H1 (cell line): ENCODE measurements at regions not wholly inside any gene's neighbourhood (a gene's known extent, or its start where the extent isn't known, plus 50 kb on each side); places are given as distances from the start of the nearest gene placed in this dataset.

Source experiments
- CTCF ChIA-PET: fragments of 300-600 bp; sonication (Branson Sonifier 250); formaldehyde crosslinking; loops from one replicate; lab custom pipeline; 2021; ENCODE audit not compliant: partially characterized antibody; lab: Charles Lee
- POLR2A ChIA-PET: fragments of 300-600 bp; sonication (Branson Sonifier 250); formaldehyde crosslinking; loops from one replicate; lab custom pipeline; 2021; ENCODE audit warnings: inconsistent platforms; ENCODE audit not compliant: partially characterized antibody; lab: Charles Lee
- DNase-seq, 2 experiments: peaks; one replicate each; pipeline versions ENCODE4 v3.0.0 to v3.0.0-alpha.2; 2010 to 2022; ENCODE audit warnings: low spot score in 2 of 2, low read depth in 1 of 2, mixed read lengths in 1 of 2
- FAIRE-seq: peaks from 2 replicates; lab custom pipeline; 2011; peaks lifted over from hg19 to GRCh38; lab: Jason Lieb, UNC
- H2AFZ ChIP-seq: 2 replicates; pipeline ENCODE4 v1.8.1; 2012; ENCODE audit warnings: low read length, inconsistent platforms
- H2AK5ac ChIP-seq: 2 replicates; pipeline ENCODE4 v1.6.1; 2013; ENCODE audit warnings: low read depth, low read length
- H2BK120ac ChIP-seq: replicated peaks from 2 replicates; pipeline ENCODE3; 2013; ENCODE audit warnings: low read depth, low read length, inconsistent platforms
- H2BK12ac ChIP-seq: 2 replicates; pipeline ENCODE4 v1.6.1; 2013; ENCODE audit warnings: low read depth, low read length
- H2BK15ac ChIP-seq: 2 replicates; pipeline ENCODE4 v1.6.1; 2013; ENCODE audit warnings: low read length
- H2BK20ac ChIP-seq: 2 replicates; pipeline ENCODE4 v1.6.1; 2013; ENCODE audit warnings: low read length
- H2BK5ac ChIP-seq: 2 replicates; pipeline ENCODE4 v1.6.1; 2013; ENCODE audit warnings: low read depth, low read length
- H3K14ac ChIP-seq: 2 replicates; pipeline ENCODE4 v1.6.1; 2013; ENCODE audit warnings: inconsistent platforms; ENCODE audit not compliant: insufficient read length
- H3K18ac ChIP-seq: 2 replicates; pipeline ENCODE4 v1.6.1; 2013; ENCODE audit warnings: low read length; ENCODE audit errors: extremely low read depth
- H3K23ac ChIP-seq: 2 replicates; pipeline ENCODE4 v1.6.1; 2013; ENCODE audit warnings: inconsistent platforms; ENCODE audit not compliant: insufficient read length
- H3K23me2 ChIP-seq: 2 replicates; pipeline ENCODE4 v1.6.1; 2013; ENCODE audit warnings: low read depth, low read length
- H3K27ac ChIP-seq: 2 replicates; pipeline ENCODE4 v1.6.1; 2011; ENCODE audit warnings: low read depth, low read length, inconsistent platforms
- H3K27me3 ChIP-seq, 4 experiments: replicated peaks in 1 of 4; 1 replicate in 1 of 4; 2 replicates in 3 of 4; pipeline versions ENCODE4 v1.6.1 to v1.8.1; 2011 to 2013; ENCODE audit warnings: low read length in 3 of 4, mild to moderate bottlenecking in 3 of 4, inconsistent platforms in 2 of 4, mixed read lengths in 2 of 4, moderate library complexity in 1 of 4; ENCODE audit not compliant: control insufficient read depth in 3 of 4, insufficient read depth in 3 of 4; ENCODE audit errors: extremely low read depth in 1 of 4
- H3K36me3 ChIP-seq, 4 experiments: 2 replicates each; pipeline versions ENCODE4 v1.6.1 to v1.8.1; 2011 to 2013; ENCODE audit warnings: mild to moderate bottlenecking in 4 of 4, low read length in 3 of 4, moderate library complexity in 2 of 4, control low read depth in 1 of 4, inconsistent platforms in 1 of 4; ENCODE audit not compliant: insufficient read depth in 4 of 4, control insufficient read depth in 2 of 4
- H3K4ac ChIP-seq: replicated peaks from 2 replicates; pipeline ENCODE3; 2013; ENCODE audit warnings: low read length, low read depth, mixed read lengths, inconsistent platforms; ENCODE audit not compliant: insufficient read length
- H3K4me1 ChIP-seq, 4 experiments: replicated peaks in 1 of 4; 1 replicate in 1 of 4; 2 replicates in 3 of 4; pipeline versions ENCODE4 v1.6.1 to v1.8.1; 2011 to 2013; ENCODE audit warnings: low read length in 3 of 4, inconsistent platforms in 2 of 4, mixed read lengths in 1 of 4; ENCODE audit not compliant: insufficient read depth in 4 of 4, control insufficient read depth in 3 of 4
- H3K4me2 ChIP-seq, 2 experiments: 2 replicates each; pipeline versions ENCODE4 v1.6.1 to v1.8.1; 2011 to 2013; ENCODE audit warnings: low read depth in 2 of 2, low read length in 2 of 2, control low read depth in 1 of 2, inconsistent platforms in 1 of 2, mild to moderate bottlenecking in 1 of 2; ENCODE audit not compliant: insufficient read depth in 1 of 2
- H3K4me3 ChIP-seq, 4 experiments: fragments of 200-600, 300-600 bp in 1 of 4; sonication (generic), shearing (Covaris generic), sonication (Bioruptor Twin) in 1 of 4; 2 replicates each; pipeline versions ENCODE4 v1.5.1 to v1.8.1; 2011 to 2016; ENCODE audit warnings: low read length in 4 of 4, low read depth in 3 of 4, control low read depth in 2 of 4, inconsistent platforms in 2 of 4, mild to moderate bottlenecking in 2 of 4, mixed read lengths in 1 of 4, moderate library complexity in 1 of 4; ENCODE audit not compliant: insufficient read depth in 2 of 4; ENCODE audit errors: extremely low read depth in 1 of 4
- H3K56ac ChIP-seq: replicated peaks from 2 replicates; pipeline ENCODE3; 2013; ENCODE audit warnings: low read depth, mild to moderate bottlenecking, mixed read lengths, low read length, inconsistent platforms; ENCODE audit not compliant: insufficient read length
- H3K79me1 ChIP-seq: 2 replicates; pipeline ENCODE4 v1.6.1; 2013; ENCODE audit warnings: low read depth, low read length, control low read depth
- H3K79me2 ChIP-seq, 2 experiments: 2 replicates each; pipeline versions ENCODE4 v1.6.1 to v1.8.1; 2012 to 2013; ENCODE audit warnings: low read length in 2 of 2, mild to moderate bottlenecking in 2 of 2, inconsistent platforms in 1 of 2; ENCODE audit not compliant: insufficient read depth in 2 of 2, control insufficient read depth in 1 of 2
- H3K9ac ChIP-seq, 4 experiments: replicated peaks in 1 of 4; 1 replicate in 1 of 4; 2 replicates in 3 of 4; pipeline versions ENCODE4 v1.6.1 to v1.8.1; 2011 to 2013; ENCODE audit warnings: low read depth in 3 of 4, low read length in 3 of 4, control low read depth in 2 of 4, mild to moderate bottlenecking in 2 of 4, moderate library complexity in 2 of 4, inconsistent platforms in 1 of 4; ENCODE audit errors: extremely low read depth in 1 of 4
- H3K9me3 ChIP-seq, 2 experiments: 2 replicates each; pipeline versions ENCODE4 v1.6.1 to v1.8.1; 2012 to 2013; ENCODE audit warnings: mild to moderate bottlenecking in 2 of 2, moderate library complexity in 2 of 2, control low read depth in 1 of 2, inconsistent platforms in 1 of 2, low read depth in 1 of 2, low read length in 1 of 2, mixed read lengths in 1 of 2; ENCODE audit not compliant: insufficient read depth in 2 of 2
- H4K20me1 ChIP-seq, 2 experiments: replicated peaks in 1 of 2; 2 replicates each; pipeline versions ENCODE3 to v1.8.1; 2011 to 2013; ENCODE audit warnings: inconsistent platforms in 2 of 2, low read length in 2 of 2, mild to moderate bottlenecking in 1 of 2; ENCODE audit not compliant: insufficient read depth in 2 of 2, control insufficient read depth in 1 of 2
- H4K5ac ChIP-seq: 2 replicates; pipeline ENCODE4 v1.6.1; 2013; ENCODE audit warnings: low read length, low read depth, mixed read lengths, inconsistent platforms; ENCODE audit not compliant: insufficient read length
- H4K8ac ChIP-seq: 2 replicates; pipeline ENCODE4 v1.8.0; 2013; ENCODE audit warnings: mild to moderate bottlenecking, moderate library complexity, low read length, inconsistent platforms; ENCODE audit not compliant: insufficient read depth; ENCODE audit errors: extremely low read depth
- H4K91ac ChIP-seq: replicated peaks from 2 replicates; pipeline ENCODE3; 2013; ENCODE audit warnings: low read length, mixed read lengths, inconsistent platforms; ENCODE audit not compliant: insufficient read length
- RAD21 ChIP-seq, 2 experiments: IDR thresholded peaks in 1 of 2; conservative IDR thresholded peaks in 1 of 2; 2 replicates each; pipeline ENCODE4 v1.6.1; 2011; ENCODE audit warnings: low read depth in 2 of 2, low read length in 2 of 2, improper control_type of control experiment in 1 of 2, inconsistent platforms in 1 of 2, mild to moderate bottlenecking in 1 of 2, moderate library complexity in 1 of 2
- TAF1 ChIP-seq: IDR thresholded peaks from 2 replicates; pipeline ENCODE4 v1.6.1; 2011; ENCODE audit warnings: mild to moderate bottlenecking, low read depth, low read length
- WGBS, 2 experiments: shearing (Covaris generic) in 1 of 2; methylation state at CpG; one replicate each; pipeline versions ENCODE4 v1.1.6 to v1.1.7; 2013 to 2015; ENCODE audit warnings: low lambda C conversion rate in 2 of 2, mixed read lengths in 2 of 2, inconsistent platforms in 1 of 2, low coverage in 1 of 2, missing lambda C conversion rate in 1 of 2; ENCODE audit not compliant: insufficient replicate concordance in 2 of 2, insufficient coverage in 1 of 2, insufficient read length in 1 of 2; ENCODE audit errors: extremely low coverage in 1 of 2, missing lambda C conversion rate in 1 of 2; 5-methylcytosine and 5-hydroxymethylcytosine counted together
- TF ChIP-seq, protein P1 (sequence below), 3 experiments: IDR thresholded peaks; 1 replicate in 2 of 3; 2 replicates in 1 of 3; pipeline versions ENCODE4 v1.5.1 to v1.6.1; 2011; ENCODE audit warnings: low read length in 3 of 3, mild to moderate bottlenecking in 3 of 3, inconsistent platforms in 2 of 3, low read depth in 1 of 3, moderate library complexity in 1 of 3; ENCODE audit not compliant: insufficient read depth in 1 of 3; ENCODE audit errors: control extremely low read depth in 1 of 3

DNA sequence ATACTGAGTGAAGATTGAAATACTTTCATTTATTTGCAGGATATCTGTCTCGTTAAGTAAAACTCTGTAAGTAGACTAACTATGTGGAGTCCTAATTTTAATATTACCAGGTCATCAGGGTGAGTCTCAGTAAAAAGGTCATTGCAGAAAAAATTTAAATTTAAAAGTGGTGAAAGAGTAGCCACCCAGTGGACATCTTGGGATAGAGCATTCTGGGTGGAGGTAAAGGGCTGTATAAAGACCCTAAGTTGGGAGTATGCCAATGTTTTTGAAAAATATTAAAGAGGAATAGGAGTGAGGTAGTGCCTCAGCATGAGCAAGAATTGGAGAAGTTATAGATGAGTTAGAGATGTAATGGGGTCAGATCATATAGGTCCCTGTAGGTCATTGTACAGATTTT is 145.5 kb downstream of the HMHB1 start:
- no peaks in the 10 kb centered on the region for H3K23me2 ChIP-seq
- no peaks in the 10 kb centered on the region for H3K79me1 ChIP-seq
- WGBS, 2 experiments: 61% methylated on average over 1 of the region's 1 CpG; no CpG with 5 or more reads in 1 of the 2 experiments
- TF ChIP-seq RAD21 (IDR thresholded peaks at IDR 0.05 in 1 of 2, conservative IDR thresholded peaks at IDR 0.05 in 1 of 2; ENCODE audit: low read depth in 2 of 2, low read length in 2 of 2) (peak; percentile 31 to 49; a peak in 3 of 4 replicates), TAF1 (no peak)
- TF ChIP-seq, protein P1, sequence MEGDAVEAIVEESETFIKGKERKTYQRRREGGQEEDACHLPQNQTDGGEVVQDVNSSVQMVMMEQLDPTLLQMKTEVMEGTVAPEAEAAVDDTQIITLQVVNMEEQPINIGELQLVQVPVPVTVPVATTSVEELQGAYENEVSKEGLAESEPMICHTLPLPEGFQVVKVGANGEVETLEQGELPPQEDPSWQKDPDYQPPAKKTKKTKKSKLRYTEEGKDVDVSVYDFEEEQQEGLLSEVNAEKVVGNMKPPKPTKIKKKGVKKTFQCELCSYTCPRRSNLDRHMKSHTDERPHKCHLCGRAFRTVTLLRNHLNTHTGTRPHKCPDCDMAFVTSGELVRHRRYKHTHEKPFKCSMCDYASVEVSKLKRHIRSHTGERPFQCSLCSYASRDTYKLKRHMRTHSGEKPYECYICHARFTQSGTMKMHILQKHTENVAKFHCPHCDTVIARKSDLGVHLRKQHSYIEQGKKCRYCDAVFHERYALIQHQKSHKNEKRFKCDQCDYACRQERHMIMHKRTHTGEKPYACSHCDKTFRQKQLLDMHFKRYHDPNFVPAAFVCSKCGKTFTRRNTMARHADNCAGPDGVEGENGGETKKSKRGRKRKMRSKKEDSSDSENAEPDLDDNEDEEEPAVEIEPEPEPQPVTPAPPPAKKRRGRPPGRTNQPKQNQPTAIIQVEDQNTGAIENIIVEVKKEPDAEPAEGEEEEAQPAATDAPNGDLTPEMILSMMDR (IDR thresholded peaks at IDR 0.05; ENCODE audit: control extremely low read depth in 1 of 3, insufficient read depth in 1 of 3, low read depth in 1 of 3, low read length in 3 of 3): peak in 2 of 3 experiments; percentile 9 to 27; a peak in 2 of 4 replicates
- H4K20me1 ChIP-seq: no peaks in the 10 kb centered on the region
- no peak overlapping the region for H2BK15ac ChIP-seq
- H3K27me3 ChIP-seq: no peaks in the 10 kb centered on the region
- H3K4me1 ChIP-seq: no peaks in the 10 kb centered on the region
- no peak overlapping the region for H3K14ac ChIP-seq
- H3K9me3 ChIP-seq: no peaks in the 10 kb centered on the region
- H4K91ac ChIP-seq: no peak overlapping the region
- H3K18ac ChIP-seq: no peak overlapping the region
- no peak overlapping the region for H3K4me2 ChIP-seq
- FAIRE-seq (no peak), DNase-seq (no peak)
- H3K36me3 ChIP-seq: no peaks in the 10 kb centered on the region
- H2BK12ac ChIP-seq: no peak overlapping the region
- no peak overlapping the region for H2BK5ac ChIP-seq
- ChIA-PET CTCF (interaction anchor here (0.8 to 1.8 kb wide), 5 partner anchors 9 to 911 kb away, joined by 4 to 8 read pairs (median 4); no protein-coding TSS in a partner anchor), POLR2A (no interaction called here)
- H2AFZ ChIP-seq: no peak overlapping the region
- H3K23ac ChIP-seq: no peak overlapping the region
- no peak overlapping the region for H2BK20ac ChIP-seq
- no peaks in the 10 kb centered on the region for H3K79me2 ChIP-seq
- no peak overlapping the region for H3K4ac ChIP-seq
- no peak overlapping the region for H3K27ac ChIP-seq
- H4K8ac ChIP-seq: no peak overlapping the region
- H3K4me3 ChIP-seq: no peak overlapping the region
- no peak overlapping the region for H3K9ac ChIP-seq
- H3K56ac ChIP-seq: no peak overlapping the region
- H4K5ac ChIP-seq: no peak overlapping the region
- H2AK5ac ChIP-seq: no peak overlapping the region
- H2BK120ac ChIP-seq: no peak overlapping the region
